22Rv1 (cell line): ENCODE measurements at regions not wholly inside any gene's neighbourhood (a gene's known extent, or its start where the extent isn't known, plus 50 kb on each side); places are given as distances from the start of the nearest gene placed in this dataset.

Source experiments
- CTCF ChIP-seq: fragments of 450-650 bp; IDR thresholded peaks from 2 replicates; pipeline ENCODE4 v1.5.1; 2017; ENCODE audit warnings: mild to moderate bottlenecking
- ZFX ChIP-seq: fragments of 450-650 bp; IDR thresholded peaks from 2 replicates; pipeline ENCODE4 v1.6.1; 2017; ENCODE audit warnings: antibody characterized with exemption, borderline replicate concordance

GRCh38 chr5:157961896-157962590, 103.1 kb upstream of the CLINT1 start:
- TF ChIP-seq CTCF (no peak), ZFX (no peak)
